GM13976 (cell line): ENCODE measurements at regions not wholly inside any gene's neighbourhood (a gene's known extent, or its start where the extent isn't known, plus 50 kb on each side); places are given as distances from the start of the nearest gene placed in this dataset.

Experiments used
- DNase-seq: peaks from one replicate; pipeline ENCODE4 v3.0.0; 2012; ENCODE audit warnings: low spot score
- in situ Hi-C: fragments of 300-500 bp; cut with MboI; formaldehyde crosslinking; loops from one replicate; pipeline ENCODE4 v1.12.0; 2022; ENCODE audit warnings: low sequenced_read_pairs, mixed read lengths, inconsistent platforms; ENCODE audit not compliant: unreplicated experiment
- TF ChIP-seq, protein P1 (sequence below): IDR thresholded peaks from 2 replicates; pipeline ENCODE4 v1.5.1; 2012; ENCODE audit warnings: borderline replicate concordance, mild to moderate bottlenecking; ENCODE audit not compliant: insufficient read depth; ENCODE audit errors: extremely low read depth, missing control alignments, control extremely low read depth

- in situ Hi-C loops, result no loop called here
- TF ChIP-seq, protein P1, sequence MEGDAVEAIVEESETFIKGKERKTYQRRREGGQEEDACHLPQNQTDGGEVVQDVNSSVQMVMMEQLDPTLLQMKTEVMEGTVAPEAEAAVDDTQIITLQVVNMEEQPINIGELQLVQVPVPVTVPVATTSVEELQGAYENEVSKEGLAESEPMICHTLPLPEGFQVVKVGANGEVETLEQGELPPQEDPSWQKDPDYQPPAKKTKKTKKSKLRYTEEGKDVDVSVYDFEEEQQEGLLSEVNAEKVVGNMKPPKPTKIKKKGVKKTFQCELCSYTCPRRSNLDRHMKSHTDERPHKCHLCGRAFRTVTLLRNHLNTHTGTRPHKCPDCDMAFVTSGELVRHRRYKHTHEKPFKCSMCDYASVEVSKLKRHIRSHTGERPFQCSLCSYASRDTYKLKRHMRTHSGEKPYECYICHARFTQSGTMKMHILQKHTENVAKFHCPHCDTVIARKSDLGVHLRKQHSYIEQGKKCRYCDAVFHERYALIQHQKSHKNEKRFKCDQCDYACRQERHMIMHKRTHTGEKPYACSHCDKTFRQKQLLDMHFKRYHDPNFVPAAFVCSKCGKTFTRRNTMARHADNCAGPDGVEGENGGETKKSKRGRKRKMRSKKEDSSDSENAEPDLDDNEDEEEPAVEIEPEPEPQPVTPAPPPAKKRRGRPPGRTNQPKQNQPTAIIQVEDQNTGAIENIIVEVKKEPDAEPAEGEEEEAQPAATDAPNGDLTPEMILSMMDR, result no peak
- DNase-seq, result no peak
Measured at GRCh38 chr10:33630761-33631160, 296.3 kb upstream of the NRP1 start.

DNA sequence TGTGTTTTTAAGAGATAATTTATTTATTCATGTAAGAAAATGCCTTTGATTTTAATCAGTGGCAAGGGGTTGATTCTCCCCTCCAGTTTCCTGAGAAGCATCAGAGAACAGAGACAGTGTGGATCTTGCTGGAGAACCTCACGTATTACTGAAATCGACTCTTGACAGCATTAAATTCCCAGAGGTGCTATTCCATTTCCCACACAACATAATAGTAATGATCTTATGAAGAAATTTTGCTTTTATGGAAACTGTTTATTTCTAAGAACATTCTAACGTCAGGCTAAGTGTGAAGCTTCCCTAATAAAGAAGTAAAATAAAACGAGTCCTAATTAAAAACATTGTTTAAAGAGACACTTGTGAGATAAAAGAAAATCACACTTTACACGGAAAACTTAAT, 293.1 kb upstream of the NRP1 start:
- no peak for DNase-seq
- in situ Hi-C loops, result no loop called here
- TF ChIP-seq, protein P1, result no peak

DNA sequence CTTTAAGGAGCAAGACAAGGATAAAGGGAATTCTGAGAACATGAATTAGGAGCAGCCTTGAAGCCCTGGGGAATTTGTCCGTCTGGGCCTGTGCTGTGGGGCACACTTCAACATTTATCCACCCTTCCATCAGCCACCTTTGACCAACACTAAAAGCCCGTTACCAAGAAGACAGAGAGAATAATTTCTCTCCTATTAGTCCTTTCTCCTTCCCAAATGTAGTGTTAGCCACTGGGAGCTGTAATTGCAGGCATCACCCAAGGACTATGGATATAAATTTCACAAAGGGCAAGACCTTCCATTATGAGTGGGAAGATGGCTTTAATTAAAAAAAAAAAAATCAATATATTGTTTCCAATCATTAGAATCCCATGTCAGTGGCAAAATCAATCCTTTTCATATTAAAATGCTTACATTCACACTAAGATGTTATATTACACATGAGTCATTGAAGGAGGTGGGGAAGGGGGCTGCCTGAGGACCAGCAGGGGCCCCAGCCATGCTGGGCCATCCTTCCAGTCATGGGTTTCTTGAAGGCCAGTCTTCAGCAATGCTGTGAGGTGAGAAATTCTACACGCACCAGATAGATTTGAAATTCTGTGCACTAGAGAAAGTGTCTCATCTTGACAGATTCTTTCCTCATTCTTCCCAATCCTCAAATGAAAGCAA, 292.5 kb upstream of the NRP1 start:
- TF ChIP-seq, protein P1, result no peak

DNA sequence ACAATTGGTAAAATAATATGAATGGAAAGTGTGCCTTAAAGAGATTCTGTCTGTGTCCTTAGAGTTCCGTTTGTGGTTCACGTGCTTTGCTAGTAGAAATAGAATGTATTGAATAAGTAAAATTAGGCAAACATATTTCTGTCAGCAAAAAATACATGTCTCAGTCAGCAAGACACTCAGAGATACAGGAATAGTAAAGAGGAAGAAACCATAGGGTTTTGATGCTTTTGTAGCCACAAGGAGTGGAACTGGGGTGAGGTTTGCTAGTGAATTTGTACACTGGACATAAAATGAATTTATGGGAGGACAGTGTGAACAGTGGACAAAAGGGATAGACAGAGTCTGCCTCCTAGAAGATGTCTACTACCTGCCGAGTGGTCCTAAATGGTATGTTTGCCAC, 289.2 kb upstream of the NRP1 start:
- in situ Hi-C loops, result no loop called here
- TF ChIP-seq, protein P1, result no peak
- no peak for DNase-seq

More for the DNA sequence above, 292.5 kb upstream of the NRP1 start:
- in situ Hi-C loops, result no loop called here
- no peak for DNase-seq

GRCh38 chr10:33621101-33621500, 286.6 kb upstream of the NRP1 start:
- in situ Hi-C loops, result no loop called here

GRCh38 chr10:33618196-33618595, 283.7 kb upstream of the NRP1 start:
- in situ Hi-C loops, result no loop called here
- no peak for DNase-seq
- TF ChIP-seq, protein P1, result no peak

More at GRCh38 chr10:33621101-33621500, 286.6 kb upstream of the NRP1 start:
- DNase-seq, result no peak
- TF ChIP-seq, protein P1, result no peak

DNA sequence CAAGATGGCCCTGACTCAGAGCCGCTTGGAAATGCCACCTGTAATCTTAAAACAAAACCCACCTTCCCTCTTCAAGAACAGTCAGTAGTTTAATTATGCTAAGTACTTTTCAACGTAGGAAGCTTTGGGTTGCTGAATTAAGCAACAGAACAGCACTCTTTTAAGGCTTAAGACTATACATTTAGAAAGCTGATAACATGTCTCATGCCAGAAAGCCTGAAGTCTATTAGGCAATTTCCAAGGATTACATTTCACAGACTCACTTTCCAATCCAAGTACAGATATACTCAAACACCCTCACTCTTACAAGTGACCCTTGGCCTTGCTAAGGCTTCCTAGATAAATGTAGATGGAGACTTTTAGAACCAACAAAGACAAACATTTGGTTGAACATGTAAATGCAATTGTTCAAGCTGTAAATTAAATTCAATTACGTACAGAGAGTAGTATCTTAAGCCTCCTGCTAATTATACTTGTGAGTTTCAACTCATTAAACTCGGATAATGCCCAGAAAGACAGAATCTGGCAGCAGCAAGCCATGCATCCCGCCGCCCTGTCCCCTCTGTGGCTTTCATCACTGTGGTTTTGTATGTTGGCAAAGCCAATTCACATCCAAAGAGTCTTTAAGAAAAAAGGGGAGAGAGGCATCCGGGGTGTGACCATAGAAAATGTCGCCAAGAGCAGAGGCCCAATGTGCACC, 283.1 kb upstream of the NRP1 start:
- in situ Hi-C loops, result no loop called here
- DNase-seq, result no peak
- TF ChIP-seq, protein P1, result no peak
